SK-N-SH treated with all-trans-retinoic acid at 6 μM for 48 hours (cell line): ENCODE measurements at regions not wholly inside any gene's neighbourhood (a gene's known extent, or its start where the extent isn't known, plus 50 kb on each side); places are given as distances from the start of the nearest gene placed in this dataset.

ENCODE experiments used
- ARNTL ChIP-seq: fragments of 450-650 bp; formaldehyde crosslinking; IDR thresholded peaks from 2 replicates; pipeline ENCODE4 v1.5.0; 2020; ENCODE audit warnings: low read depth, mild to moderate bottlenecking, moderate library complexity, borderline replicate concordance
- CSDC2 ChIP-seq: fragments of 250-450 bp; sonication (Bioruptor Pico); IDR thresholded peaks from 2 replicates; pipeline ENCODE4 v1.5.0; 2020; ENCODE audit warnings: mild to moderate bottlenecking, moderate library complexity
- ESRRG ChIP-seq: fragments of 250-450 bp; sonication (Bioruptor Pico); IDR thresholded peaks from 2 replicates; pipeline ENCODE4 v1.6.1; 2021; ENCODE audit warnings: mild to moderate bottlenecking
- GLIS3 ChIP-seq: fragments of 250-450 bp; sonication (Bioruptor Pico); IDR thresholded peaks from 2 replicates; pipeline ENCODE4 v1.5.0; 2020; ENCODE audit warnings: mild to moderate bottlenecking, moderate library complexity
- ISL1 ChIP-seq: fragments of 250-450 bp; sonication (Bioruptor Pico); IDR thresholded peaks from 2 replicates; pipeline ENCODE4 v2.1.2; 2022; ENCODE audit warnings: mild to moderate bottlenecking, moderate library complexity
- OSR1 ChIP-seq: fragments of 250-450 bp; sonication (Bioruptor Pico); IDR thresholded peaks from 2 replicates; pipeline ENCODE4 v1.8.0; 2022; ENCODE audit warnings: moderate library complexity, mild to moderate bottlenecking, inconsistent platforms
- ZC3H10 ChIP-seq: fragments of 250-450 bp; sonication (Bioruptor Pico); IDR thresholded peaks from 2 replicates; pipeline ENCODE4 v1.5.1; 2021; ENCODE audit warnings: mild to moderate bottlenecking, moderate library complexity
- ZFP3 ChIP-seq: fragments of 250-450 bp; sonication (Bioruptor Pico); IDR thresholded peaks from 2 replicates; pipeline ENCODE4 v1.5.0; 2020; ENCODE audit warnings: mild to moderate bottlenecking, moderate library complexity
- ZFP30 ChIP-seq: fragments of 450-650 bp; formaldehyde crosslinking; IDR thresholded peaks from 2 replicates; pipeline ENCODE4 v1.5.0; 2022; ENCODE audit warnings: mild to moderate bottlenecking, moderate library complexity
- TF ChIP-seq, protein P1 (sequence below): fragments of 250-450 bp; sonication (Bioruptor Pico); IDR thresholded peaks from 2 replicates; pipeline ENCODE4 v1.8.0; 2021; ENCODE audit warnings: low read depth, mild to moderate bottlenecking, moderate library complexity, borderline replicate concordance
- TF ChIP-seq, protein P2 (sequence below): fragments of 250-450 bp; sonication (Bioruptor Pico); IDR thresholded peaks from 2 replicates; pipeline ENCODE4 v1.8.0; 2020; ENCODE audit warnings: mild to moderate bottlenecking, moderate library complexity, borderline replicate concordance

DNA sequence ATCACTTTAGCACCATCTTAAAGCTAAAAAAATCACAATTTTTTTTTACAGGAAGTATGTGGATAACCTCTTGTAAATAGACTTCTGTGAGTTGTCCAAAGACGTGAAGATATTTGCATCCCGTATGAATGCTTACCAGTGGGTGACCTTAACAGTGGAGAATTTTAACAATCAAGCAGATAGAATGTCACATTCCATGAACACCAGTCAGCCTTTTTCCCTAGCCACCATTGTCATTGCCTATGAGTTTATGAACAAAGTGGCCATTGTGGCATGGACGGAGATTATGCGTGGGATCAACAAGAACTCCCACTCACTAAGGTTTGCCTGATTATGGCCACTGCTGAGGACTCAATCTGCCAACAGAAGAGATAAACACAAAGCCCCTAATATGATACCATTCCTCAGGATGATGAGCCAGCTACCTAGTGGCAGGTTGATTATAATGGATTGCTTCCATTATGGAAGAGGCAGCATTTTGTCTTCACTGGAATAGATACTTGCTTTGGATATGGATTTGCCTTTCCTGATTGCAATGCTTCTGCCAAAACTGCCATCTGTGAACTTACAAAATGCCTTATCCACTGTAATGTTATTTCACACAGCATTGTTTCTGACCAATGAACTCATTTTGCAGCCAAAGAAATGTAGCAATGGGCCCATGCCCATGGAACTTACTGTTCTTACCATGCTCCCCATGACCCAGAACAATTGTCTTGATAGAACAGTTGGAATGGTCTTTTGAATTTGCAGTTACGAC is 830.9 kb upstream of the NDST4 start:
- TF ChIP-seq ARNTL (CRISPR knock-in tag), result no peak
- TF ChIP-seq, protein P1, sequence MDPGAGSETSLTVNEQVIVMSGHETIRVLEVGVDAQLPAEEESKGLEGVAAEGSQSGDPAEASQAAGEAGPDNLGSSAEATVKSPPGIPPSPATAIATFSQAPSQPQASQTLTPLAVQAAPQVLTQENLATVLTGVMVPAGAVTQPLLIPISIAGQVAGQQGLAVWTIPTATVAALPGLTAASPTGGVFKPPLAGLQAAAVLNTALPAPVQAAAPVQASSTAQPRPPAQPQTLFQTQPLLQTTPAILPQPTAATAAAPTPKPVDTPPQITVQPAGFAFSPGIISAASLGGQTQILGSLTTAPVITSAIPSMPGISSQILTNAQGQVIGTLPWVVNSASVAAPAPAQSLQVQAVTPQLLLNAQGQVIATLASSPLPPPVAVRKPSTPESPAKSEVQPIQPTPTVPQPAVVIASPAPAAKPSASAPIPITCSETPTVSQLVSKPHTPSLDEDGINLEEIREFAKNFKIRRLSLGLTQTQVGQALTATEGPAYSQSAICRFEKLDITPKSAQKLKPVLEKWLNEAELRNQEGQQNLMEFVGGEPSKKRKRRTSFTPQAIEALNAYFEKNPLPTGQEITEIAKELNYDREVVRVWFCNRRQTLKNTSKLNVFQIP (CRISPR knock-in tag), result no peak
- TF ChIP-seq, protein P2, sequence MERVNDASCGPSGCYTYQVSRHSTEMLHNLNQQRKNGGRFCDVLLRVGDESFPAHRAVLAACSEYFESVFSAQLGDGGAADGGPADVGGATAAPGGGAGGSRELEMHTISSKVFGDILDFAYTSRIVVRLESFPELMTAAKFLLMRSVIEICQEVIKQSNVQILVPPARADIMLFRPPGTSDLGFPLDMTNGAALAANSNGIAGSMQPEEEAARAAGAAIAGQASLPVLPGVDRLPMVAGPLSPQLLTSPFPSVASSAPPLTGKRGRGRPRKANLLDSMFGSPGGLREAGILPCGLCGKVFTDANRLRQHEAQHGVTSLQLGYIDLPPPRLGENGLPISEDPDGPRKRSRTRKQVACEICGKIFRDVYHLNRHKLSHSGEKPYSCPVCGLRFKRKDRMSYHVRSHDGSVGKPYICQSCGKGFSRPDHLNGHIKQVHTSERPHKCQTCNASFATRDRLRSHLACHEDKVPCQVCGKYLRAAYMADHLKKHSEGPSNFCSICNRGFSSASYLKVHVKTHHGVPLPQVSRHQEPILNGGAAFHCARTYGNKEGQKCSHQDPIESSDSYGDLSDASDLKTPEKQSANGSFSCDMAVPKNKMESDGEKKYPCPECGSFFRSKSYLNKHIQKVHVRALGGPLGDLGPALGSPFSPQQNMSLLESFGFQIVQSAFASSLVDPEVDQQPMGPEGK (CRISPR knock-in tag), result no peak
- no peak for TF ChIP-seq OSR1 (CRISPR knock-in tag)
- no peak for TF ChIP-seq CSDC2 (CRISPR knock-in tag)
- TF ChIP-seq ISL1 (CRISPR knock-in tag), result no peak
- TF ChIP-seq ZFP30 (CRISPR knock-in tag), result no peak
- TF ChIP-seq ZC3H10 (CRISPR knock-in tag), result no peak
- no peak for TF ChIP-seq ZFP3
- no peak for TF ChIP-seq GLIS3 (CRISPR knock-in tag)
- no peak for TF ChIP-seq ESRRG (CRISPR knock-in tag)
